CD4-positive, alpha-beta T cell treated with Interleukin-15 for 1 hour (primary cell): ENCODE measurements at regions not wholly inside any gene's neighbourhood (a gene's known extent, or its start where the extent isn't known, plus 50 kb on each side); places are given as distances from the start of the nearest gene placed in this dataset.
"Not testable (repeated sequence)": the region's sequence is repeated elsewhere in the genome, so short reads cannot be mapped to it uniquely, and the experiment has no call there.

Source experiments
- DNase-seq: peaks from one replicate; pipeline ENCODE4 v3.0.0-alpha.2; 2020

- DNase-seq: no peak
Observed at GRCh38 chr5:54883374-54884194, 101.8 kb downstream of the ESM1 start.

- DNase-seq: no peak
Observed at GRCh38 chr5:54882841-54883240, 102.6 kb downstream of the ESM1 start.

GRCh38 chr5:54882101-54882500 lies 103.3 kb downstream of the ESM1 start:
- no peak for DNase-seq

- no peak for DNase-seq
Observed at GRCh38 chr5:54881286-54882005, 103.9 kb downstream of the ESM1 start.

- no peak for DNase-seq
Observed at GRCh38 chr5:54876976-54877375, 108.4 kb downstream of the ESM1 start.

GRCh38 chr5:54876556-54876955 lies 108.8 kb downstream of the ESM1 start:
- DNase-seq: no peak

GRCh38 chr5:54874337-54875021 lies 110.9 kb downstream of the ESM1 start:
- no peak for DNase-seq

- DNase-seq: no peak
Observed at GRCh38 chr5:54873691-54874090, 111.7 kb downstream of the ESM1 start.

- no peak for DNase-seq
Observed at GRCh38 chr5:54872810-54873209, 112.6 kb downstream of the ESM1 start.

GRCh38 chr5:54870271-54870670 lies 115.1 kb downstream of the ESM1 start:
- DNase-seq: no peak

GRCh38 chr5:54869691-54870090 lies 115.7 kb downstream of the ESM1 start:
- no peak for DNase-seq

- no peak for DNase-seq
Observed at GRCh38 chr5:54868511-54869483, 116.6 kb downstream of the ESM1 start.

- DNase-seq: no peak
Observed at GRCh38 chr5:54867310-54867944, 118.0 kb downstream of the ESM1 start.

- not testable (repeated sequence) for DNase-seq
Observed at GRCh38 chr5:54864911-54865515, 120.4 kb downstream of the ESM1 start.

- DNase-seq: no peak
Observed at GRCh38 chr5:54862036-54862435, 123.4 kb downstream of the ESM1 start.

- DNase-seq: no peak
Observed at GRCh38 chr5:54861212-54861894, 124.0 kb downstream of the ESM1 start.

- no peak for DNase-seq
Observed at GRCh38 chr5:54860321-54860720, 125.1 kb downstream of the ESM1 start.

- no peak for DNase-seq
Observed at GRCh38 chr5:54859316-54859715, 126.1 kb downstream of the ESM1 start.

GRCh38 chr5:54854883-54855581 lies 130.4 kb downstream of the ESM1 start:
- DNase-seq: no peak

- no peak for DNase-seq
Observed at GRCh38 chr5:54852007-54852406, 133.4 kb downstream of the ESM1 start.
